ENCODE measurements at regions not wholly inside any gene's neighbourhood (a gene's known extent, or its start where the extent isn't known, plus 50 kb on each side); places are given as distances from the start of the nearest gene placed in this dataset.

DNA sequence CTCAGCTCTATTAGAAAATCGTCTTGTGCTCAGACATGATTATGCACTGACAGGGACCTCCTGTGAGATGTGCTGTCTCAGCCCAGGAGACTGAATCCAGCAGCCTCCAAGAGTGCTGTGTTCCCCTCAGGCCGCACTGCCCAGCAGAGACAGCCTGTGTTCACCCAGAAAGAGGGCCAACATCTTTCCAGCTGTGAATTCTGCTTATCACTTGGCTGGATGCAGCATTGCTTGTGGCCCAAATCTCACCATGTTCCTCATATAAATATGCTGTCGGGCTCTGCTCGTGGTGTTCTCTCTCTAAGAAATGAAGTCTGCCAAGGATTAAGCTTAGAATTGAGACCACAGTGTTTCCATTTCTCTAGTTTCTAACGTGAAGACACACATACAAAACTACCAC lies 983.0 kb upstream of the WWC1 start:
- TF ChIP-seq SNAI2 (CRISPR knock-in tag; IDR thresholded peaks at IDR 0.05) (no peak), ARNTL (CRISPR knock-in tag; IDR thresholded peaks at IDR 0.05; ENCODE audit: borderline replicate concordance, low read depth) (no peak), BACH2 (CRISPR knock-in tag; IDR thresholded peaks at IDR 0.05; ENCODE audit: borderline replicate concordance) (no peak), CSDC2 (CRISPR knock-in tag; IDR thresholded peaks at IDR 0.05) (no peak), ZNF565 (CRISPR knock-in tag; conservative IDR thresholded peaks at IDR 0.05; ENCODE audit: low read depth) (no peak), ESRRG (CRISPR knock-in tag; IDR thresholded peaks at IDR 0.05) (no peak), TOX (CRISPR knock-in tag; IDR thresholded peaks at IDR 0.05; ENCODE audit: borderline replicate concordance) (no peak), ZFP3 (CRISPR knock-in tag; IDR thresholded peaks at IDR 0.05) (no peak), RARB (CRISPR knock-in tag; IDR thresholded peaks at IDR 0.05) (no peak), ZNF70 (CRISPR knock-in tag; IDR thresholded peaks at IDR 0.05) (no peak), GLIS3 (CRISPR knock-in tag; IDR thresholded peaks at IDR 0.05) (no peak), ZFP30 (CRISPR knock-in tag; IDR thresholded peaks at IDR 0.05) (no peak)
- TF ChIP-seq, protein P1, sequence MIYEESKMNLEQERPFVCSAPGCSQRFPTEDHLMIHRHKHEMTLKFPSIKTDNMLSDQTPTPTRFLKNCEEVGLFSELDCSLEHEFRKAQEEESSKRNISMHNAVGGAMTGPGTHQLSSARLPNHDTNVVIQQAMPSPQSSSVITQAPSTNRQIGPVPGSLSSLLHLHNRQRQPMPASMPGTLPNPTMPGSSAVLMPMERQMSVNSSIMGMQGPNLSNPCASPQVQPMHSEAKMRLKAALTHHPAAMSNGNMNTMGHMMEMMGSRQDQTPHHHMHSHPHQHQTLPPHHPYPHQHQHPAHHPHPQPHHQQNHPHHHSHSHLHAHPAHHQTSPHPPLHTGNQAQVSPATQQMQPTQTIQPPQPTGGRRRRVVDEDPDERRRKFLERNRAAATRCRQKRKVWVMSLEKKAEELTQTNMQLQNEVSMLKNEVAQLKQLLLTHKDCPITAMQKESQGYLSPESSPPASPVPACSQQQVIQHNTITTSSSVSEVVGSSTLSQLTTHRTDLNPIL (CRISPR knock-in tag; IDR thresholded peaks at IDR 0.05; ENCODE audit: low read depth): no peak
- TF ChIP-seq, protein P2, sequence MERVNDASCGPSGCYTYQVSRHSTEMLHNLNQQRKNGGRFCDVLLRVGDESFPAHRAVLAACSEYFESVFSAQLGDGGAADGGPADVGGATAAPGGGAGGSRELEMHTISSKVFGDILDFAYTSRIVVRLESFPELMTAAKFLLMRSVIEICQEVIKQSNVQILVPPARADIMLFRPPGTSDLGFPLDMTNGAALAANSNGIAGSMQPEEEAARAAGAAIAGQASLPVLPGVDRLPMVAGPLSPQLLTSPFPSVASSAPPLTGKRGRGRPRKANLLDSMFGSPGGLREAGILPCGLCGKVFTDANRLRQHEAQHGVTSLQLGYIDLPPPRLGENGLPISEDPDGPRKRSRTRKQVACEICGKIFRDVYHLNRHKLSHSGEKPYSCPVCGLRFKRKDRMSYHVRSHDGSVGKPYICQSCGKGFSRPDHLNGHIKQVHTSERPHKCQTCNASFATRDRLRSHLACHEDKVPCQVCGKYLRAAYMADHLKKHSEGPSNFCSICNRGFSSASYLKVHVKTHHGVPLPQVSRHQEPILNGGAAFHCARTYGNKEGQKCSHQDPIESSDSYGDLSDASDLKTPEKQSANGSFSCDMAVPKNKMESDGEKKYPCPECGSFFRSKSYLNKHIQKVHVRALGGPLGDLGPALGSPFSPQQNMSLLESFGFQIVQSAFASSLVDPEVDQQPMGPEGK (CRISPR knock-in tag; IDR thresholded peaks at IDR 0.05; ENCODE audit: borderline replicate concordance): no peak

Data from SK-N-SH treated with all-trans-retinoic acid at 6 μM for 48 hours (cell line).